ENCODE measurements at regions not wholly inside any gene's neighbourhood (a gene's known extent, or its start where the extent isn't known, plus 50 kb on each side); places are given as distances from the start of the nearest gene placed in this dataset.

DNA sequence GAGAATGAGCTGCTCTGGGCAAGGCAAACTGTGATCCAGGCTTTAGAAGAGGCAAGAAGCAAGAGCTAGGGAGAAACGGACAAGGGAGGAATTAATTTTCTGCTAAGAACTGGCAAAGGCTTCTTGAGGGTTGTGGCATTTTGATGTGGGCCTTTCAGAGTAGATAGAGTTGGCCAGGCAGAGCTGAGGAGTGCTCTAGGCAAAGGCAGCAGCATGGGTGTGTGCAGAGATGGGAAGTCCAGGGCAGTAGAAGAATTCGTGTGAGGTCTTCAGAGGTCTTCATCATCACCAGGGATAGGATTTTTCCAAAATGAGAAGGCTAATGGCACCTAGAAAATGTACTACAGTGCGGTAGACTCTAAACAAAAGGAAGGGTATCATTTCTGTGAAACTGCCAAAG lies 237.8 kb downstream of the LTN1 start:
- no peak for TF ChIP-seq GTF2I (CRISPR knock-in tag; conservative IDR thresholded peaks at IDR 0.05)
- TF ChIP-seq, protein P1, sequence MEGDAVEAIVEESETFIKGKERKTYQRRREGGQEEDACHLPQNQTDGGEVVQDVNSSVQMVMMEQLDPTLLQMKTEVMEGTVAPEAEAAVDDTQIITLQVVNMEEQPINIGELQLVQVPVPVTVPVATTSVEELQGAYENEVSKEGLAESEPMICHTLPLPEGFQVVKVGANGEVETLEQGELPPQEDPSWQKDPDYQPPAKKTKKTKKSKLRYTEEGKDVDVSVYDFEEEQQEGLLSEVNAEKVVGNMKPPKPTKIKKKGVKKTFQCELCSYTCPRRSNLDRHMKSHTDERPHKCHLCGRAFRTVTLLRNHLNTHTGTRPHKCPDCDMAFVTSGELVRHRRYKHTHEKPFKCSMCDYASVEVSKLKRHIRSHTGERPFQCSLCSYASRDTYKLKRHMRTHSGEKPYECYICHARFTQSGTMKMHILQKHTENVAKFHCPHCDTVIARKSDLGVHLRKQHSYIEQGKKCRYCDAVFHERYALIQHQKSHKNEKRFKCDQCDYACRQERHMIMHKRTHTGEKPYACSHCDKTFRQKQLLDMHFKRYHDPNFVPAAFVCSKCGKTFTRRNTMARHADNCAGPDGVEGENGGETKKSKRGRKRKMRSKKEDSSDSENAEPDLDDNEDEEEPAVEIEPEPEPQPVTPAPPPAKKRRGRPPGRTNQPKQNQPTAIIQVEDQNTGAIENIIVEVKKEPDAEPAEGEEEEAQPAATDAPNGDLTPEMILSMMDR (IDR thresholded peaks at IDR 0.05): no peak
- TF ChIP-seq, protein P2, sequence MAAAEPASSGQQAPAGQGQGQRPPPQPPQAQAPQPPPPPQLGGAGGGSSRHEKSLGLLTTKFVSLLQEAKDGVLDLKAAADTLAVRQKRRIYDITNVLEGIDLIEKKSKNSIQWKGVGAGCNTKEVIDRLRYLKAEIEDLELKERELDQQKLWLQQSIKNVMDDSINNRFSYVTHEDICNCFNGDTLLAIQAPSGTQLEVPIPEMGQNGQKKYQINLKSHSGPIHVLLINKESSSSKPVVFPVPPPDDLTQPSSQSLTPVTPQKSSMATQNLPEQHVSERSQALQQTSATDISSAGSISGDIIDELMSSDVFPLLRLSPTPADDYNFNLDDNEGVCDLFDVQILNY (CRISPR knock-in tag; IDR thresholded peaks at IDR 0.05): no peak
- TF ChIP-seq MXD4 (CRISPR knock-in tag; IDR thresholded peaks at IDR 0.05; ENCODE audit: borderline replicate concordance): no peak
- TF ChIP-seq ZNF396 (CRISPR knock-in tag; IDR thresholded peaks at IDR 0.05; ENCODE audit: borderline replicate concordance): no peak
- no peak for TF ChIP-seq ZNF121 (CRISPR knock-in tag; IDR thresholded peaks at IDR 0.05)
- TF ChIP-seq, protein P3, sequence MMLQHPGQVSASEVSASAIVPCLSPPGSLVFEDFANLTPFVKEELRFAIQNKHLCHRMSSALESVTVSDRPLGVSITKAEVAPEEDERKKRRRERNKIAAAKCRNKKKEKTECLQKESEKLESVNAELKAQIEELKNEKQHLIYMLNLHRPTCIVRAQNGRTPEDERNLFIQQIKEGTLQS (CRISPR knock-in tag; conservative IDR thresholded peaks at IDR 0.05): no peak
- TF ChIP-seq SMAD3 (CRISPR knock-in tag; IDR thresholded peaks at IDR 0.05; ENCODE audit: borderline replicate concordance): no peak
- TF ChIP-seq ZNF263 (CRISPR knock-in tag; IDR thresholded peaks at IDR 0.05; ENCODE audit: low read depth): no peak
- TF ChIP-seq, protein P4, sequence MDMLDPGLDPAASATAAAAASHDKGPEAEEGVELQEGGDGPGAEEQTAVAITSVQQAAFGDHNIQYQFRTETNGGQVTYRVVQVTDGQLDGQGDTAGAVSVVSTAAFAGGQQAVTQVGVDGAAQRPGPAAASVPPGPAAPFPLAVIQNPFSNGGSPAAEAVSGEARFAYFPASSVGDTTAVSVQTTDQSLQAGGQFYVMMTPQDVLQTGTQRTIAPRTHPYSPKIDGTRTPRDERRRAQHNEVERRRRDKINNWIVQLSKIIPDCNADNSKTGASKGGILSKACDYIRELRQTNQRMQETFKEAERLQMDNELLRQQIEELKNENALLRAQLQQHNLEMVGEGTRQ (CRISPR knock-in tag; IDR thresholded peaks at IDR 0.05): no peak
